Keratinocyte (primary cell): ENCODE measurements at regions not wholly inside any gene's neighbourhood (a gene's known extent, or its start where the extent isn't known, plus 50 kb on each side); places are given as distances from the start of the nearest gene placed in this dataset.

ENCODE experiments used
- CTCF ChIP-seq, 3 experiments: IDR thresholded peaks in 1 of 3; conservative IDR thresholded peaks in 1 of 3; optimal IDR thresholded peaks in 1 of 3; 2 replicates in 2 of 3; 3 replicates in 1 of 3; pipeline versions ENCODE3 to v1.5.1; 2011; ENCODE audit warnings: low read length in 3 of 3, mild to moderate bottlenecking in 3 of 3, moderate library complexity in 2 of 3, control low read depth in 1 of 3, inconsistent platforms in 1 of 3; ENCODE audit not compliant: insufficient read depth in 2 of 3; ENCODE audit errors: extremely low read depth in 1 of 3
- EZH2 ChIP-seq: IDR thresholded peaks from one replicate; pipeline ENCODE4 v1.6.1; 2012; ENCODE audit warnings: inconsistent platforms, mild to moderate bottlenecking, low read length, moderate library complexity

- TF ChIP-seq CTCF (optimal IDR thresholded peaks at IDR 0.05 in 1 of 3, IDR thresholded peaks at IDR 0.05 in 1 of 3, conservative IDR thresholded peaks at IDR 0.05 in 1 of 3; ENCODE audit: extremely low read depth in 1 of 3, insufficient read depth in 2 of 3, low read length in 3 of 3) = no peak
- TF ChIP-seq EZH2 = no peak
Observed at GRCh38 chr1:238401144-238401543, 510.4 kb upstream of the ZP4 start.
